GM12873 (cell line): ENCODE measurements at regions not wholly inside any gene's neighbourhood (a gene's known extent, or its start where the extent isn't known, plus 50 kb on each side); places are given as distances from the start of the nearest gene placed in this dataset.

ENCODE experiments used
- CTCF ChIP-seq: IDR thresholded peaks from 2 replicates; pipeline ENCODE4 v1.5.1; 2012; ENCODE audit warnings: low read depth, mild to moderate bottlenecking, moderate library complexity, low read length, control low read depth; ENCODE audit not compliant: insufficient read depth; ENCODE audit errors: missing control alignments

DNA sequence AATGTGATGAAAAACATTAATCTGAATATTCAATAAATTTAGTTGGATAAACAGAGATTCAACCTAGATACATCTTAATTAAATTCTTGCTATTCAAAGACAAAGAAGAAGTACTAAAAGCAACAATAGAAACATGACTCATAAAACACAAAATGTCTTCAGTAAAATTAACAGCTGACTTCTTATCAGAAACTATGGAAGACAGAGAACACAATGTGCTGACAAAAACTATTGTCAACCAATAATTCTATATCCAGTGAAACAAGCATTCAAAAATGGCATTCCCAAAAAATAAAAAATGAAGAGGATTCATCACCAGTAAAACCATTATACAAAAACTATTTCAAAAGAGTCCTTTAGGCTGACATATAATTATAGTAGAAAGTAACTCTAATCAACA lies 400.5 kb upstream of the SORCS1 start:
- TF ChIP-seq CTCF = no peak

DNA sequence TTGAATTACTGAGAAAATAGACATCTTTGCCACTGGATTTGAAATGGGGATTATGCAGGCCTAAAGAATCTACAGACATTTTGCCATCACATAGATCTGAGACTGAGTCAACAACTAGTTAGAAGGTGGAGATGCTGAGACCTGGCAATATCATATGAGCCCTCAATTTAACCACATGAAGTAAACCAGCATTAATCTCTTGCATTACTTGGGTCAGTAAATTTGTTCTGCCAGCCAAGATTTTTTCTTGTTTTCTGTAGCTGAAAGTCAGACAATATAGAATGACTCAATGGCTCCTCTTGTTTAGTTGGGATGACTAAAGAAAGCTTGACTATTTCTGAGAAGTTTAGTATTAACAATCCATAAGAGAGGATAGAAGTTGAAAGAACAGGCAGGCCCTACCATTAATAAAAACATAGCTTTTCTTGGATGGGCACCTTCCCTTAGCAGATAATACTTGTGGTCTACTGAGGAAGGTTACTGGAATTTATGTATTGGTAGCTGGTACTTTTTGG lies 396.7 kb upstream of the SORCS1 start:
- no peak for TF ChIP-seq CTCF

GRCh38 chr10:107557916-107558315 lies 393.4 kb upstream of the SORCS1 start:
- TF ChIP-seq CTCF = no peak

DNA sequence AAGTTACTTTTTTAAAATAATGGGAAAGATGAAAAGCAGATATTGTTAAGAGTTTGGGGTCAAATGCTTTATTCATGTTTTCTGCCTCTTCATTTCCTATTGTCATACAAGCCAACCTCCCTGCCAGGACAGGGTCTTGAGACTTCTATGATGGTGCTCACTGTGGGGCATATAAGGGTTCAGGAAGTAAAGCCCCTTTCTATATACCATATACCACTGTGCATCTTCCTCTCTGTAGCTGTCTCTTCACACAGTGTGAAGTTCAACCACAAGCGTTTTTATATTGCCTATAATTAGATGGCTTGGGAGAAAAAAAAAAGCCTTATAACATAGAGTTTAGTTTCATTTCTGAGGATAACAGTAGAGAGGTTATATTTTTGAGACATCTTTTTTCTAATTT lies 389.8 kb upstream of the SORCS1 start:
- no peak for TF ChIP-seq CTCF

GRCh38 chr10:107553470-107553869 lies 389.0 kb upstream of the SORCS1 start:
- TF ChIP-seq CTCF = no peak

GRCh38 chr10:107552963-107553362 lies 388.5 kb upstream of the SORCS1 start:
- no peak for TF ChIP-seq CTCF

DNA sequence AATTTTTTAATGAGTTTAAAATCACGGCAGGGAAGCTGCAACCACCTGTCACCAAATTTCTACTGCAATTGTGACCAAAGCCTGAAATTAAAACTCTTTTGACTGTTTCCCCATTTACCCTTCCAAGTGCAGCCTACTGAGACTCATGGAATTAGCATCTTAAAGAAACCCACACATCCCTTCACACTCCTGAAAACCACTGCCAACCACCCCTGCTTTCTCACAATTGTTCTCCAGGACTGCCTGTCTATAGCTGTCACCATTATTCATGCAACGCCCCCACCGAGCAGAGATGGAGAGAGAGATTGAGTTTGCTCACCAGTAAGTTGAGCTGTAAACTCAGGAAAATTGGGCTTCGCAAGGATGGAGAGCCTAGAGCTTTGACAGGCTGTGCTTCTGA lies 383.8 kb upstream of the SORCS1 start:
- no peak for TF ChIP-seq CTCF
